WTC11 (cell line): ENCODE measurements at regions not wholly inside any gene's neighbourhood (a gene's known extent, or its start where the extent isn't known, plus 50 kb on each side); places are given as distances from the start of the nearest gene placed in this dataset.

Source experiments
- AFF4 ChIP-seq: sonication (generic); formaldehyde crosslinking; IDR thresholded peaks from 2 replicates; pipeline ENCODE4 v1.8.1; 2023; ENCODE audit warnings: mild to moderate bottlenecking, missing genetic modification reagents, borderline replicate concordance
- ATF6 ChIP-seq: sonication (generic); formaldehyde crosslinking; IDR thresholded peaks from 2 replicates; pipeline ENCODE4 v1.8.1; 2023; ENCODE audit warnings: mild to moderate bottlenecking, missing genetic modification reagents
- CTCF ChIP-seq: fragments of 200-600 bp; IDR thresholded peaks from 2 replicates; pipeline ENCODE4 v1.8.0; 2022; ENCODE audit warnings: antibody characterized with exemption
- ERG ChIP-seq: fragments of 250-450 bp; sonication (Bioruptor Pico); IDR thresholded peaks from 2 replicates; pipeline ENCODE4 v1.8.0; 2021; ENCODE audit warnings: mild to moderate bottlenecking
- MAX ChIP-seq: sonication (generic); formaldehyde crosslinking; IDR thresholded peaks from 2 replicates; pipeline ENCODE4 v1.8.0; 2022; ENCODE audit warnings: mild to moderate bottlenecking, missing genetic modification reagents
- NFYB ChIP-seq: sonication (generic); formaldehyde crosslinking; conservative IDR thresholded peaks from 2 replicates; pipeline ENCODE4 v1.8.0; 2022; ENCODE audit warnings: low read depth, missing genetic modification reagents
- SMAD4 ChIP-seq: sonication (generic); formaldehyde crosslinking; IDR thresholded peaks from 2 replicates; pipeline ENCODE4 v1.8.0; 2022; ENCODE audit warnings: mild to moderate bottlenecking, missing genetic modification reagents
- ZBTB21 ChIP-seq: sonication (generic); formaldehyde crosslinking; IDR thresholded peaks from 2 replicates; pipeline ENCODE4 v1.8.1; 2023; ENCODE audit warnings: mild to moderate bottlenecking, missing genetic modification reagents, borderline replicate concordance
- ZNF263 ChIP-seq: sonication (generic); formaldehyde crosslinking; IDR thresholded peaks from 2 replicates; pipeline ENCODE4 v1.8.1; 2022; ENCODE audit warnings: low read depth, mild to moderate bottlenecking, moderate library complexity, missing genetic modification reagents
- ZNF512 ChIP-seq: sonication (generic); formaldehyde crosslinking; IDR thresholded peaks from 2 replicates; pipeline ENCODE4 v1.8.1; 2022; ENCODE audit warnings: missing genetic modification reagents, borderline replicate concordance

GRCh38 chr7:116089293-116089692 is 58.7 kb upstream of the TFEC start:
- no peak for TF ChIP-seq ERG (CRISPR knock-in tag)
- no peak for TF ChIP-seq CTCF
- no peak for TF ChIP-seq ZNF512 (CRISPR knock-in tag)
- TF ChIP-seq ATF6 (CRISPR knock-in tag): no peak
- TF ChIP-seq MAX (CRISPR knock-in tag): no peak
- TF ChIP-seq SMAD4: no peak
- TF ChIP-seq NFYB (CRISPR knock-in tag): no peak
- TF ChIP-seq ZNF263 (CRISPR knock-in tag): no peak
- no peak for TF ChIP-seq AFF4 (CRISPR knock-in tag)
- no peak for TF ChIP-seq ZBTB21
